Liver (tissue), 8 donors: ENCODE measurements at regions not wholly inside any gene's neighbourhood (a gene's known extent, or its start where the extent isn't known, plus 50 kb on each side); places are given as distances from the start of the nearest gene placed in this dataset.

Source experiments
- DNase-seq: peaks from one replicate; pipeline ENCODE4 v3.0.0-alpha.2; 2017; ENCODE audit warnings: low spot score
- H3K27ac ChIP-seq, 2 donors: one replicate each; pipeline ENCODE4 v1.7.0; 2013; ENCODE audit warnings: inconsistent platforms in 2 of 2, low read length in 2 of 2, control low read depth in 1 of 2, low read depth in 1 of 2, mild to moderate bottlenecking in 1 of 2
- H3K27me3 ChIP-seq, 4 donors: one replicate each; pipeline versions ENCODE4 v1.6.1 to v1.7.0; 2013; ENCODE audit warnings: low read length in 3 of 4, inconsistent platforms in 1 of 4, mild to moderate bottlenecking in 1 of 4, moderate library complexity in 1 of 4; ENCODE audit not compliant: control insufficient read depth in 4 of 4, insufficient read depth in 4 of 4
- H3K36me3 ChIP-seq, 4 donors: one replicate each; pipeline versions ENCODE4 v1.6.1 to v1.7.0; 2013; ENCODE audit warnings: low read length in 3 of 4, mild to moderate bottlenecking in 3 of 4, low read depth in 1 of 4, moderate library complexity in 1 of 4; ENCODE audit not compliant: control insufficient read depth in 4 of 4, insufficient read depth in 3 of 4
- H3K4me1 ChIP-seq, 4 donors: one replicate each; pipeline versions ENCODE4 v1.6.1 to v1.7.0; 2013; ENCODE audit warnings: low read length in 3 of 4, mild to moderate bottlenecking in 3 of 4, moderate library complexity in 1 of 4; ENCODE audit not compliant: control insufficient read depth in 4 of 4, insufficient read depth in 4 of 4
- H3K4me3 ChIP-seq, 3 donors: one replicate each; pipeline versions ENCODE4 v1.6.1 to v1.7.0; 2013; ENCODE audit warnings: low read length in 3 of 3, control low read depth in 1 of 3, low read depth in 1 of 3, mild to moderate bottlenecking in 1 of 3
- H3K9ac ChIP-seq, 2 donors: one replicate each; pipeline ENCODE4 v1.7.0; 2013; ENCODE audit warnings: low read length in 2 of 2, mild to moderate bottlenecking in 2 of 2, moderate library complexity in 2 of 2, control low read depth in 1 of 2, low read depth in 1 of 2
- H3K9me3 ChIP-seq, 4 donors: one replicate each; pipeline versions ENCODE4 v1.6.1 to v1.7.0; 2013; ENCODE audit warnings: low read length in 3 of 4; ENCODE audit not compliant: control insufficient read depth in 4 of 4
- EGR1 ChIP-seq, 2 donors: IDR thresholded peaks; 2 replicates each; pipeline ENCODE4 v1.6.1; 2016 to 2018; ENCODE audit warnings: antibody characterized with exemption in 2 of 2, low read depth in 2 of 2
- FOXA1 ChIP-seq: IDR thresholded peaks from 2 replicates; pipeline ENCODE4 v1.6.1; 2016; ENCODE audit warnings: antibody characterized with exemption
- FOXA2 ChIP-seq: IDR thresholded peaks from 2 replicates; pipeline ENCODE4 v1.6.1; 2016; ENCODE audit warnings: antibody characterized with exemption
- GABPA ChIP-seq, 2 donors: IDR thresholded peaks in 1 of 2; conservative IDR thresholded peaks in 1 of 2; 2 replicates each; pipeline ENCODE4 v1.6.1; 2016; ENCODE audit warnings: antibody characterized with exemption in 2 of 2, mild to moderate bottlenecking in 1 of 2, moderate library complexity in 1 of 2
- HNF4A ChIP-seq, 2 donors: conservative IDR thresholded peaks; 2 replicates each; pipeline ENCODE4 v1.6.1; 2016; ENCODE audit warnings: antibody characterized with exemption in 2 of 2, mild to moderate bottlenecking in 2 of 2
- HNF4G ChIP-seq: IDR thresholded peaks from 2 replicates; pipeline ENCODE4 v1.6.1; 2016; ENCODE audit warnings: antibody characterized with exemption
- JUND ChIP-seq, 2 donors: IDR thresholded peaks; 2 replicates each; pipeline ENCODE4 v1.6.1; 2016; ENCODE audit warnings: antibody characterized with exemption in 2 of 2
- NR2F2 ChIP-seq: IDR thresholded peaks from 2 replicates; pipeline ENCODE4 v1.6.1; 2016; ENCODE audit warnings: antibody characterized with exemption
- RAD21 ChIP-seq, 2 donors: IDR thresholded peaks; 2 replicates each; pipeline ENCODE4 v1.6.1; 2016; ENCODE audit warnings: antibody characterized with exemption in 2 of 2, mild to moderate bottlenecking in 2 of 2
- RXRA ChIP-seq, 2 donors: IDR thresholded peaks; 2 replicates each; pipeline ENCODE4 v1.6.1; 2017 to 2018; ENCODE audit warnings: antibody characterized with exemption in 2 of 2, mild to moderate bottlenecking in 1 of 2
- SP1 ChIP-seq: IDR thresholded peaks from 2 replicates; pipeline ENCODE4 v1.6.1; 2018; ENCODE audit warnings: antibody characterized with exemption, mild to moderate bottlenecking
- TAF1 ChIP-seq: conservative IDR thresholded peaks from 2 replicates; pipeline ENCODE4 v1.6.1; 2016; ENCODE audit warnings: antibody characterized with exemption, mild to moderate bottlenecking
- YY1 ChIP-seq: IDR thresholded peaks from 2 replicates; pipeline ENCODE4 v1.6.1; 2016; ENCODE audit warnings: antibody characterized with exemption, mild to moderate bottlenecking
- WGBS: extraction: QIAGEN DNeasy Blood & Tissue Kit; methylation state at CpG from one replicate; pipeline ENCODE4 v1.1.7; 2013; 5-methylcytosine and 5-hydroxymethylcytosine counted together
- TF ChIP-seq, protein P1 (sequence below): IDR thresholded peaks from 2 replicates; pipeline ENCODE4 v1.6.1; 2016; ENCODE audit warnings: antibody characterized with exemption
- TF ChIP-seq, protein P2 (sequence below): fragments of 150-350 bp; IDR thresholded peaks from 2 replicates; pipeline ENCODE4 v1.5.1; 2017; ENCODE audit warnings: improper control_type of control experiment, low read depth, low read length; ENCODE audit not compliant: missing input control
- TF ChIP-seq, protein P3 (sequence below): IDR thresholded peaks from 2 replicates; pipeline ENCODE4 v1.6.1; 2016; ENCODE audit warnings: antibody characterized with exemption
- TF ChIP-seq, protein P4 (sequence below): IDR thresholded peaks from 2 replicates; pipeline ENCODE4 v1.6.1; 2016; ENCODE audit warnings: antibody characterized with exemption
- TF ChIP-seq, protein P5 (sequence below): IDR thresholded peaks from 2 replicates; pipeline ENCODE4 v1.6.1; 2016; ENCODE audit warnings: antibody characterized with exemption, mild to moderate bottlenecking
- donor health status: healthy.
- donor health status: healthy.
- donor health status: healthy.
- donor health status: healthy.
- donor health status: healthy.

DNA sequence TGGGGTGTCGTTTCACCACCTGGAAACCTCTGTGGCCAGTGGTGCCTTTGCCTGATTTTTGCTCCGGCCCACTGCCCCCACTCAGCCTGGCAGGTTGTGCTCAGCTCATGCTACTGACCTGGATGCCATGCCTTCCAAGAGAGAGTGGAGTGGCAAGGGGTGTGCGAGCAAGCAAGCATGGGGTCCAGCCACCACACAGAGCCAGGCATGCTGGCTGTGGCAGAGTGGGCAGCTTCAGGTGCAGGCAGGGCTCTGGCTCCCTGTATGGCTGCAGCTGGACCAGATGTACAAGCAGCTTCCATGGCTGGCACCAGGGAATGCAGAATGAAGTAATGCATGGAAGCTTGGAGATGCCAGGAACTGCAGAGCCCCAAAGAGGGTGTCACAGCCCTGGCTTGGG is 620.5 kb upstream of the SETBP1 start:
- Histone ChIP-seq H3K9ac (no peak overlapping the region), H3K36me3 (no peaks in the 10 kb centered on the region)
- no peak for DNase-seq

DNA sequence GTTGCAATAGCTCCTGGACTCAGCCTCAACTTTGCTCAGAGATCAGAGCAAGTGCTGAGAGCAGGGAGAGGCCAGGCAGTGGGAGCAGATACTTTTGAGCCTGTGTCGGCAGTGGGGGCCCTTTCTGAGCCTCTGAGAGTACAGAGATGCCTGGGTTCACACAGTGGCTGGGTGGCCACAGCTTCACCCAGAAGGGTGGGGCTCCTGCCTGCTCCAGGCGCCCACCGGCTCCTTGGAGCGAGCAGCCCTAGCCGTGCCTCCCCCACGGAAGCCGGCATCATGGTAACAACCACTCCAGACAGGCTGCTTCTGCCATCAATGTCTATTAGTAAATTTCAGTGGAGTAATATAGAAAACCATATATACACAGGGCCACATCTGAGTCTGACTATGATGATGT is 619.2 kb upstream of the SETBP1 start:
- Histone ChIP-seq H3K27ac (no peak overlapping the region), H3K9me3 (no peaks in the 10 kb centered on the region), H3K9ac (no peak overlapping the region), H3K4me1 (no peaks in the 10 kb centered on the region), H3K4me3 (no peak overlapping the region), H3K27me3 (no peaks in the 10 kb centered on the region), H3K36me3 (no peaks in the 10 kb centered on the region)
- WGBS, result 92% methylated on average over 7 of the region's 7 CpGs
- DNase-seq, result no peak
- TF ChIP-seq HNF4A (conservative IDR thresholded peaks at IDR 0.05) (no peak), RAD21 (IDR thresholded peaks at IDR 0.05) (no peak), GABPA (IDR thresholded peaks at IDR 0.05 in 1 of 2, conservative IDR thresholded peaks at IDR 0.05 in 1 of 2) (no peak), RXRA (IDR thresholded peaks at IDR 0.05) (no peak), YY1 (no peak), NR2F2 (no peak), FOXA1 (no peak), EGR1 (IDR thresholded peaks at IDR 0.05; ENCODE audit: low read depth in 2 of 2) (no peak), JUND (IDR thresholded peaks at IDR 0.05) (no peak), FOXA2 (no peak), HNF4G (no peak), TAF1 (no peak), SP1 (no peak)
- TF ChIP-seq, protein P1, sequence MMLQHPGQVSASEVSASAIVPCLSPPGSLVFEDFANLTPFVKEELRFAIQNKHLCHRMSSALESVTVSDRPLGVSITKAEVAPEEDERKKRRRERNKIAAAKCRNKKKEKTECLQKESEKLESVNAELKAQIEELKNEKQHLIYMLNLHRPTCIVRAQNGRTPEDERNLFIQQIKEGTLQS, result no peak
- TF ChIP-seq, protein P2, sequence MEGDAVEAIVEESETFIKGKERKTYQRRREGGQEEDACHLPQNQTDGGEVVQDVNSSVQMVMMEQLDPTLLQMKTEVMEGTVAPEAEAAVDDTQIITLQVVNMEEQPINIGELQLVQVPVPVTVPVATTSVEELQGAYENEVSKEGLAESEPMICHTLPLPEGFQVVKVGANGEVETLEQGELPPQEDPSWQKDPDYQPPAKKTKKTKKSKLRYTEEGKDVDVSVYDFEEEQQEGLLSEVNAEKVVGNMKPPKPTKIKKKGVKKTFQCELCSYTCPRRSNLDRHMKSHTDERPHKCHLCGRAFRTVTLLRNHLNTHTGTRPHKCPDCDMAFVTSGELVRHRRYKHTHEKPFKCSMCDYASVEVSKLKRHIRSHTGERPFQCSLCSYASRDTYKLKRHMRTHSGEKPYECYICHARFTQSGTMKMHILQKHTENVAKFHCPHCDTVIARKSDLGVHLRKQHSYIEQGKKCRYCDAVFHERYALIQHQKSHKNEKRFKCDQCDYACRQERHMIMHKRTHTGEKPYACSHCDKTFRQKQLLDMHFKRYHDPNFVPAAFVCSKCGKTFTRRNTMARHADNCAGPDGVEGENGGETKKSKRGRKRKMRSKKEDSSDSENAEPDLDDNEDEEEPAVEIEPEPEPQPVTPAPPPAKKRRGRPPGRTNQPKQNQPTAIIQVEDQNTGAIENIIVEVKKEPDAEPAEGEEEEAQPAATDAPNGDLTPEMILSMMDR, result no peak
- TF ChIP-seq, protein P3, sequence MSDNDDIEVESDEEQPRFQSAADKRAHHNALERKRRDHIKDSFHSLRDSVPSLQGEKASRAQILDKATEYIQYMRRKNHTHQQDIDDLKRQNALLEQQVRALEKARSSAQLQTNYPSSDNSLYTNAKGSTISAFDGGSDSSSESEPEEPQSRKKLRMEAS, result no peak
- TF ChIP-seq, protein P4, sequence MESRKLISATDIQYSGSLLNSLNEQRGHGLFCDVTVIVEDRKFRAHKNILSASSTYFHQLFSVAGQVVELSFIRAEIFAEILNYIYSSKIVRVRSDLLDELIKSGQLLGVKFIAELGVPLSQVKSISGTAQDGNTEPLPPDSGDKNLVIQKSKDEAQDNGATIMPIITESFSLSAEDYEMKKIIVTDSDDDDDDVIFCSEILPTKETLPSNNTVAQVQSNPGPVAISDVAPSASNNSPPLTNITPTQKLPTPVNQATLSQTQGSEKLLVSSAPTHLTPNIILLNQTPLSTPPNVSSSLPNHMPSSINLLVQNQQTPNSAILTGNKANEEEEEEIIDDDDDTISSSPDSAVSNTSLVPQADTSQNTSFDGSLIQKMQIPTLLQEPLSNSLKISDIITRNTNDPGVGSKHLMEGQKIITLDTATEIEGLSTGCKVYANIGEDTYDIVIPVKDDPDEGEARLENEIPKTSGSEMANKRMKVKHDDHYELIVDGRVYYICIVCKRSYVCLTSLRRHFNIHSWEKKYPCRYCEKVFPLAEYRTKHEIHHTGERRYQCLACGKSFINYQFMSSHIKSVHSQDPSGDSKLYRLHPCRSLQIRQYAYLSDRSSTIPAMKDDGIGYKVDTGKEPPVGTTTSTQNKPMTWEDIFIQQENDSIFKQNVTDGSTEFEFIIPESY, result no peak
- TF ChIP-seq, protein P5, sequence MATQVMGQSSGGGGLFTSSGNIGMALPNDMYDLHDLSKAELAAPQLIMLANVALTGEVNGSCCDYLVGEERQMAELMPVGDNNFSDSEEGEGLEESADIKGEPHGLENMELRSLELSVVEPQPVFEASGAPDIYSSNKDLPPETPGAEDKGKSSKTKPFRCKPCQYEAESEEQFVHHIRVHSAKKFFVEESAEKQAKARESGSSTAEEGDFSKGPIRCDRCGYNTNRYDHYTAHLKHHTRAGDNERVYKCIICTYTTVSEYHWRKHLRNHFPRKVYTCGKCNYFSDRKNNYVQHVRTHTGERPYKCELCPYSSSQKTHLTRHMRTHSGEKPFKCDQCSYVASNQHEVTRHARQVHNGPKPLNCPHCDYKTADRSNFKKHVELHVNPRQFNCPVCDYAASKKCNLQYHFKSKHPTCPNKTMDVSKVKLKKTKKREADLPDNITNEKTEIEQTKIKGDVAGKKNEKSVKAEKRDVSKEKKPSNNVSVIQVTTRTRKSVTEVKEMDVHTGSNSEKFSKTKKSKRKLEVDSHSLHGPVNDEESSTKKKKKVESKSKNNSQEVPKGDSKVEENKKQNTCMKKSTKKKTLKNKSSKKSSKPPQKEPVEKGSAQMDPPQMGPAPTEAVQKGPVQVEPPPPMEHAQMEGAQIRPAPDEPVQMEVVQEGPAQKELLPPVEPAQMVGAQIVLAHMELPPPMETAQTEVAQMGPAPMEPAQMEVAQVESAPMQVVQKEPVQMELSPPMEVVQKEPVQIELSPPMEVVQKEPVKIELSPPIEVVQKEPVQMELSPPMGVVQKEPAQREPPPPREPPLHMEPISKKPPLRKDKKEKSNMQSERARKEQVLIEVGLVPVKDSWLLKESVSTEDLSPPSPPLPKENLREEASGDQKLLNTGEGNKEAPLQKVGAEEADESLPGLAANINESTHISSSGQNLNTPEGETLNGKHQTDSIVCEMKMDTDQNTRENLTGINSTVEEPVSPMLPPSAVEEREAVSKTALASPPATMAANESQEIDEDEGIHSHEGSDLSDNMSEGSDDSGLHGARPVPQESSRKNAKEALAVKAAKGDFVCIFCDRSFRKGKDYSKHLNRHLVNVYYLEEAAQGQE, result no peak

More for the DNA sequence above, 620.5 kb upstream of the SETBP1 start:
- Histone ChIP-seq H3K4me1 (no peaks in the 10 kb centered on the region), H3K27ac (no peak overlapping the region), H3K9me3 (no peaks in the 10 kb centered on the region), H3K27me3 (no peaks in the 10 kb centered on the region), H3K4me3 (no peak overlapping the region)
- WGBS, result 81% methylated on average over 3 of the region's 3 CpGs
- TF ChIP-seq HNF4A (conservative IDR thresholded peaks at IDR 0.05), result no peak
- no peak for TF ChIP-seq FOXA2
- TF ChIP-seq FOXA1, result no peak
- TF ChIP-seq NR2F2, result no peak
- TF ChIP-seq EGR1 (IDR thresholded peaks at IDR 0.05; ENCODE audit: low read depth in 2 of 2), result no peak
- TF ChIP-seq RXRA (IDR thresholded peaks at IDR 0.05), result no peak
